ENCODE measurements at regions not wholly inside any gene's neighbourhood (a gene's known extent, or its start where the extent isn't known, plus 50 kb on each side); places are given as distances from the start of the nearest gene placed in this dataset.

DNA sequence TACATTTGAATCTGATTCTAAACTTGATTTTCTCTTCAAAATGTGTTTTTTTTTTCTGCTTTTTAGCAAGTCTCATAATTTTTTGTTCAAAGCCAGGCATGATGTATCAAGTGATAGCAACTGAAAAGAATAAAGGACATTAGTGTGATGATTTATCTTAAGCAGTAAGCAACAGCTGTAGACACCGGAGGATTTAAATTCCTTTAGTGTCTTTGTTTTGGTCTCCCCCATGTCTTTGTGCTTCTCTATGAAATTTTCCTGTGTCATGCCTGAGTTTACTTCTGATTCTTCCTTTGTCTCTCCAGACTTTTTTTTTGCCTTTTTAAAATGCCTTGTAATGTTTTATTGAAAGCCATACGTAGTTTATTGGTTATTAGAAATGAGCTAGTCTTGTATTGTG is 934.2 kb upstream of the RAG2 start:
- TF ChIP-seq, protein P1, sequence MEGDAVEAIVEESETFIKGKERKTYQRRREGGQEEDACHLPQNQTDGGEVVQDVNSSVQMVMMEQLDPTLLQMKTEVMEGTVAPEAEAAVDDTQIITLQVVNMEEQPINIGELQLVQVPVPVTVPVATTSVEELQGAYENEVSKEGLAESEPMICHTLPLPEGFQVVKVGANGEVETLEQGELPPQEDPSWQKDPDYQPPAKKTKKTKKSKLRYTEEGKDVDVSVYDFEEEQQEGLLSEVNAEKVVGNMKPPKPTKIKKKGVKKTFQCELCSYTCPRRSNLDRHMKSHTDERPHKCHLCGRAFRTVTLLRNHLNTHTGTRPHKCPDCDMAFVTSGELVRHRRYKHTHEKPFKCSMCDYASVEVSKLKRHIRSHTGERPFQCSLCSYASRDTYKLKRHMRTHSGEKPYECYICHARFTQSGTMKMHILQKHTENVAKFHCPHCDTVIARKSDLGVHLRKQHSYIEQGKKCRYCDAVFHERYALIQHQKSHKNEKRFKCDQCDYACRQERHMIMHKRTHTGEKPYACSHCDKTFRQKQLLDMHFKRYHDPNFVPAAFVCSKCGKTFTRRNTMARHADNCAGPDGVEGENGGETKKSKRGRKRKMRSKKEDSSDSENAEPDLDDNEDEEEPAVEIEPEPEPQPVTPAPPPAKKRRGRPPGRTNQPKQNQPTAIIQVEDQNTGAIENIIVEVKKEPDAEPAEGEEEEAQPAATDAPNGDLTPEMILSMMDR (IDR thresholded peaks at IDR 0.05; ENCODE audit: insufficient read depth, low read depth, low read length): no peak
- no peak for TF ChIP-seq EZH2 (IDR thresholded peaks at IDR 0.05; ENCODE audit: insufficient read depth, low read length)
